IMR-90 (cell line): ENCODE measurements at regions not wholly inside any gene's neighbourhood (a gene's known extent, or its start where the extent isn't known, plus 50 kb on each side); places are given as distances from the start of the nearest gene placed in this dataset.

Source experiments
- ATAC-seq: fragments of 200-7000 bp; cut with Tn5 transposase; 2 replicates; pipeline ENCODE4 v1.9.1; 2020; ENCODE audit warnings: low read depth, mild to moderate bottlenecking, moderate library complexity
- BruUV-seq: library from RNA; stranded (reverse); fragments of 400-500 nt; replicated peaks from 2 replicates; lab custom pipeline; 2021; lab: Mats Ljungman, UMichigan
- CTCF ChIA-PET: fragments of 300-600 bp; formaldehyde crosslinking; extraction: SDS; loops from one replicate; lab custom pipeline; 2021; ENCODE audit warnings: antibody characterized with exemption; lab: Yijun Ruan, JAX
- POLR2A ChIA-PET: fragments of 300-600 bp; sonication (Branson Sonifier 250); formaldehyde crosslinking; loops from one replicate; lab custom pipeline; 2022; ENCODE audit warnings: antibody characterized with exemption; ENCODE audit not compliant: unreplicated experiment; lab: Charles Lee
- DNase-seq: peaks from one replicate; pipeline ENCODE4 v3.0.0; 2013
- H2AFZ ChIP-seq: replicated peaks from 2 replicates; pipeline ENCODE3; 2013; ENCODE audit warnings: low read length, mild to moderate bottlenecking; ENCODE audit not compliant: poor library complexity
- H2AK5ac ChIP-seq: 2 replicates; pipeline ENCODE4 v1.6.1; 2013; ENCODE audit warnings: low read depth, low read length, inconsistent platforms
- H2AK9ac ChIP-seq: replicated peaks from 2 replicates; pipeline ENCODE3; 2013; ENCODE audit warnings: mild to moderate bottlenecking, low read depth, low read length, moderate library complexity; ENCODE audit not compliant: poor library complexity
- H2BK120ac ChIP-seq: 2 replicates; pipeline ENCODE4 v1.6.1; 2013; ENCODE audit warnings: low read depth, low read length, inconsistent platforms
- H2BK15ac ChIP-seq: 3 replicates; pipeline ENCODE4 v1.6.1; 2013; ENCODE audit warnings: low read depth, low read length, inconsistent platforms
- H2BK20ac ChIP-seq: 2 replicates; pipeline ENCODE4 v1.6.1; 2013; ENCODE audit warnings: low read depth, mild to moderate bottlenecking, inconsistent platforms, low read length, moderate library complexity
- H2BK5ac ChIP-seq: 2 replicates; pipeline ENCODE4 v1.6.1; 2013; ENCODE audit warnings: mild to moderate bottlenecking, low read depth, low read length, inconsistent platforms; ENCODE audit not compliant: poor library complexity, severe bottlenecking
- H3K14ac ChIP-seq: replicated peaks from 2 replicates; pipeline ENCODE4 v1.6.1; 2013; ENCODE audit warnings: low read depth, low read length, inconsistent platforms
- H3K18ac ChIP-seq: 2 replicates; pipeline ENCODE4 v1.6.1; 2013; ENCODE audit warnings: low read depth, low read length, control low read depth
- H3K23ac ChIP-seq: 2 replicates; pipeline ENCODE4 v1.6.1; 2013; ENCODE audit warnings: low read depth, low read length, inconsistent platforms
- H3K27ac ChIP-seq: 2 replicates; pipeline ENCODE4 v1.5.1; 2013; ENCODE audit warnings: mild to moderate bottlenecking, control low read depth, low read length; ENCODE audit not compliant: insufficient read depth
- H3K27me3 ChIP-seq: 2 replicates; pipeline ENCODE4 v1.6.1; 2013; ENCODE audit warnings: low read length; ENCODE audit not compliant: control insufficient read depth, insufficient read depth
- H3K36me3 ChIP-seq: 2 replicates; pipeline ENCODE4 v1.6.1; 2013; ENCODE audit warnings: low read length, mixed read lengths; ENCODE audit not compliant: control insufficient read depth, insufficient read depth
- H3K4ac ChIP-seq: 2 replicates; pipeline ENCODE4 v1.6.1; 2013; ENCODE audit warnings: low read depth, low read length, inconsistent platforms
- H3K4me1 ChIP-seq: 2 replicates; pipeline ENCODE4 v1.6.1; 2013; ENCODE audit warnings: low read length, mixed read lengths; ENCODE audit not compliant: control insufficient read depth, insufficient read depth
- H3K4me2 ChIP-seq: 2 replicates; pipeline ENCODE4 v1.6.1; 2013; ENCODE audit warnings: low read depth, mild to moderate bottlenecking, control low read depth, low read length, moderate library complexity
- H3K4me3 ChIP-seq: 2 replicates; pipeline ENCODE4 v1.5.1; 2013; ENCODE audit warnings: low read depth, mild to moderate bottlenecking, control low read depth, low read length, moderate library complexity; ENCODE audit not compliant: insufficient read depth
- H3K56ac ChIP-seq: 2 replicates; pipeline ENCODE4 v1.6.1; 2013; ENCODE audit warnings: low read length, inconsistent platforms; ENCODE audit not compliant: insufficient read depth; ENCODE audit errors: extremely low read depth
- H3K79me1 ChIP-seq, 2 experiments: 2 replicates each; pipeline ENCODE4 v1.6.1; 2013; ENCODE audit warnings: low read length in 2 of 2, inconsistent platforms in 1 of 2, low read depth in 1 of 2
- H3K9ac ChIP-seq: 2 replicates; pipeline ENCODE4 v1.6.1; 2013; ENCODE audit warnings: low read depth, low read length, control low read depth
- H3K9me1 ChIP-seq: 2 replicates; pipeline ENCODE4 v1.6.1; 2013; ENCODE audit warnings: low read length, inconsistent platforms; ENCODE audit not compliant: insufficient read depth
- H3K9me3 ChIP-seq: 2 replicates; pipeline ENCODE4 v1.6.1; 2013; ENCODE audit warnings: low read length; ENCODE audit not compliant: control insufficient read depth, insufficient read depth
- H4K20me1 ChIP-seq: 2 replicates; pipeline ENCODE4 v1.6.1; 2013; ENCODE audit warnings: low read length, inconsistent platforms; ENCODE audit not compliant: insufficient read depth
- H4K5ac ChIP-seq: 2 replicates; pipeline ENCODE4 v1.6.1; 2013; ENCODE audit warnings: mild to moderate bottlenecking, low read depth, low read length, control low read depth
- H4K8ac ChIP-seq, 2 experiments: 2 replicates each; pipeline ENCODE4 v1.6.1; 2013; ENCODE audit warnings: low read depth in 2 of 2, low read length in 2 of 2, control low read depth in 1 of 2, inconsistent platforms in 1 of 2
- H4K91ac ChIP-seq: 2 replicates; pipeline ENCODE4 v1.6.1; 2013; ENCODE audit warnings: low read depth, low read length, inconsistent platforms; ENCODE audit not compliant: insufficient read depth
- BHLHE40 ChIP-seq: fragments of 150-350 bp; IDR thresholded peaks from 2 replicates; pipeline ENCODE4 v1.6.1; 2016; ENCODE audit warnings: mild to moderate bottlenecking, low read depth, low read length
- FOS ChIP-seq: fragments of 150-350 bp; IDR thresholded peaks from 2 replicates; pipeline ENCODE4 v1.6.1; 2016; ENCODE audit warnings: low read depth, low read length
- MAFK ChIP-seq: IDR thresholded peaks from 2 replicates; pipeline ENCODE4 v1.6.1; 2012; ENCODE audit warnings: low read depth, low read length, improper control_type of control experiment
- SMC3 ChIP-seq: fragments of 150-350 bp; IDR thresholded peaks from 2 replicates; pipeline ENCODE4 v1.6.1; 2016; ENCODE audit warnings: low read depth, mild to moderate bottlenecking, antibody characterized with exemption, low read length, moderate library complexity
- WGBS, 2 experiments: methylation state at CpG; one replicate each; pipeline versions ENCODE4 v1.1.5 to v1.1.7; 2013; ENCODE audit warnings: missing lambda C conversion rate in 2 of 2; ENCODE audit not compliant: insufficient read length in 1 of 2; ENCODE audit errors: extremely low coverage in 2 of 2; 5-methylcytosine and 5-hydroxymethylcytosine counted together
- dilution Hi-C: fragments of 300-500 bp; cut with HindIII; formaldehyde crosslinking; loops from one replicate; pipeline ENCODE4 v1.14.3; 2018; ENCODE audit warnings: low sequenced_read_pairs; ENCODE audit not compliant: unreplicated experiment
- in situ Hi-C: fragments of 300-500 bp; cut with MboI; formaldehyde crosslinking; loops from 3 replicates; pipeline ENCODE4 v1.14.3; 2019; ENCODE audit warnings: low sequenced_read_pairs, inconsistent platforms, mixed read lengths
- intact Hi-C: fragments of 100-400 bp; cut with micrococcal nuclease; formaldehyde crosslinking; loops from 2 replicates; pipeline ENCODE4 v1.10.0; 2022

DNA sequence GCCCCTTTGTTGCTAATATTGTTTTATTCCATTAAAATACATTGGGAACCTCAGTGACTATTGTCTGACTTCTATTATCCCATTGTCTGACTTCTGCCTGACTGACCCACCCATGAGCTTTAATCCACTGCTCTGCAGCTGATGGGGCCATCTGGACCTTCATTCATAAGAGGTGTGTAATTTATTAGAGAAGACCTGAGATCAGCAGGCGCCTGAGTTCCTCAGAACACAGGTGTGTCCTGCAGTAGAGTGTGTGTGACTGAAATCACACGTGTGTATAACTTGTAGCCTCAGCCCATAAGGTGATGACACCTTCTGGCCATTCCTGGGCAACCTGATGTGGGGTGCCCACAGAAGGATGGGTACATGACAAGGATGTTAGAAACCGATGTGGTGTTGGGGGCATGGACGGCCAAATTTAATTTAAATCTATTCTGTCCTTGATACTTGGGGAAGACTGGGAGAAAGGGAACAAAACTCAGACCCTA is 821.0 kb downstream of the TMEM121 start:
- no peak overlapping the region for H3K14ac ChIP-seq
- no peak overlapping the region for H3K4ac ChIP-seq
- H3K9me1 ChIP-seq = no peaks in the 10 kb centered on the region
- H4K20me1 ChIP-seq = no peaks in the 10 kb centered on the region
- H3K27me3 ChIP-seq = no peaks in the 10 kb centered on the region
- no peaks in the 10 kb centered on the region for H3K4me1 ChIP-seq
- no CpG with 5 or more reads among the region's 4 CpGs for WGBS, 2 experiments
- H2BK15ac ChIP-seq = no peak overlapping the region
- H3K23ac ChIP-seq = no peak overlapping the region
- no peak overlapping the region for H3K4me3 ChIP-seq
- H4K91ac ChIP-seq = no peak overlapping the region
- in situ Hi-C loops (no loop called here), dilution Hi-C loops (no loop called here), intact Hi-C loops (no loop called here)
- no peaks in the 10 kb centered on the region for H3K36me3 ChIP-seq
- POLR2A ChIA-PET = no interaction called here
- H3K9ac ChIP-seq = no peak overlapping the region
- H3K4me2 ChIP-seq = no peak overlapping the region
- H2BK120ac ChIP-seq = no peak overlapping the region
- no peak for DNase-seq
- no peak overlapping the region for H4K5ac ChIP-seq
- H3K18ac ChIP-seq = no peak overlapping the region
- no peak overlapping the region for H4K8ac ChIP-seq
- ATAC-seq = no peak
- no peaks in the 10 kb centered on the region for H3K79me1 ChIP-seq
- no peak overlapping the region for H2AFZ ChIP-seq
- no peak overlapping the region for H2BK20ac ChIP-seq
- CTCF ChIA-PET = no interaction called here
- H2AK5ac ChIP-seq = no peak overlapping the region
- no peak overlapping the region for H2BK5ac ChIP-seq
- no TSS peak for BruUV-seq
- no peaks in the 10 kb centered on the region for H3K9me3 ChIP-seq
- H2AK9ac ChIP-seq = no peak overlapping the region
- TF ChIP-seq SMC3 (no peak), MAFK (no peak), BHLHE40 (no peak), FOS (no peak)
- no peak overlapping the region for H3K27ac ChIP-seq
- no peak overlapping the region for H3K56ac ChIP-seq
